ENCODE measurements at regions not wholly inside any gene's neighbourhood (a gene's known extent, or its start where the extent isn't known, plus 50 kb on each side); places are given as distances from the start of the nearest gene placed in this dataset.

GRCh38 chr9:106110483-106110882 lies 416.1 kb downstream of the TMEM38B start:
- H3K9ac ChIP-seq (replicated peaks in 1 of 4; ENCODE audit: extremely low read depth in 1 of 4, low read depth in 3 of 4, low read length in 3 of 4): no peak overlapping the region
- no peak overlapping the region for H4K5ac ChIP-seq (ENCODE audit: insufficient read length, low read depth, low read length)
- no peak overlapping the region; the same call in 1 of the 2 replicates for H2BK15ac ChIP-seq (ENCODE audit: low read length)
- H3K23me2 ChIP-seq (ENCODE audit: low read depth, low read length): no peaks in the 10 kb centered on the region
- H2AFZ ChIP-seq (ENCODE audit: low read length): no peak overlapping the region
- H2BK5ac ChIP-seq (ENCODE audit: low read depth, low read length): no peak overlapping the region
- H3K79me1 ChIP-seq (ENCODE audit: low read depth, low read length): no peaks in the 10 kb centered on the region
- no peak overlapping the region for H3K14ac ChIP-seq (ENCODE audit: insufficient read length)
- H2BK120ac ChIP-seq (replicated peaks; ENCODE audit: low read depth, low read length): no peak overlapping the region
- no peak overlapping the region for H4K91ac ChIP-seq (replicated peaks; ENCODE audit: insufficient read length, low read length)
- ChIA-PET POLR2A (ENCODE audit: partially characterized antibody) (no interaction called here), CTCF (ENCODE audit: partially characterized antibody) (no interaction called here)
- no peaks in the 10 kb centered on the region for H4K20me1 ChIP-seq (replicated peaks in 1 of 2; ENCODE audit: control insufficient read depth in 1 of 2, insufficient read depth in 2 of 2, low read length in 2 of 2)
- no peak overlapping the region for H3K4ac ChIP-seq (replicated peaks; ENCODE audit: insufficient read length, low read depth, low read length)
- H3K36me3 ChIP-seq (ENCODE audit: control insufficient read depth in 2 of 4, insufficient read depth in 4 of 4, low read length in 3 of 4): no peaks in the 10 kb centered on the region
- no peak overlapping the region for H4K8ac ChIP-seq (ENCODE audit: extremely low read depth, insufficient read depth, low read length)
- no peak overlapping the region for H2BK20ac ChIP-seq (ENCODE audit: low read length)
- H3K27me3 ChIP-seq (replicated peaks in 1 of 4; ENCODE audit: control insufficient read depth in 3 of 4, extremely low read depth in 1 of 4, insufficient read depth in 3 of 4, low read length in 3 of 4): no peaks in the 10 kb centered on the region
- no peaks in the 10 kb centered on the region for H3K4me1 ChIP-seq (replicated peaks in 1 of 4; ENCODE audit: control insufficient read depth in 3 of 4, insufficient read depth in 4 of 4, low read length in 3 of 4)
- H3K79me2 ChIP-seq (ENCODE audit: control insufficient read depth in 1 of 2, insufficient read depth in 2 of 2, low read length in 2 of 2): no peaks in the 10 kb centered on the region
- 100% methylated on average over 2 of the region's 2 CpGs; no CpG with 5 or more reads in 1 of the 2 experiments for WGBS, 2 experiments (ENCODE audit: extremely low coverage in 1 of 2, insufficient coverage in 1 of 2, insufficient read length in 1 of 2, insufficient replicate concordance in 2 of 2, low coverage in 1 of 2, low lambda C conversion rate in 2 of 2, missing lambda C conversion rate in 1 of 2)
- no peak overlapping the region for H3K4me3 ChIP-seq (ENCODE audit: extremely low read depth in 1 of 4, insufficient read depth in 2 of 4, low read depth in 3 of 4, low read length in 4 of 4)
- no peak for FAIRE-seq
- no peak overlapping the region for H3K27ac ChIP-seq (ENCODE audit: low read depth, low read length)
- no peak overlapping the region for H3K56ac ChIP-seq (replicated peaks; ENCODE audit: insufficient read length, low read depth, low read length)
- H2BK12ac ChIP-seq (ENCODE audit: low read depth, low read length): no peak overlapping the region
- no peak overlapping the region for H3K18ac ChIP-seq (ENCODE audit: extremely low read depth, low read length)
- no peak overlapping the region for H2AK5ac ChIP-seq (ENCODE audit: low read depth, low read length)
- DNase-seq (ENCODE audit: low read depth in 1 of 2, low spot score in 2 of 2): no peak
- H3K9me3 ChIP-seq (ENCODE audit: insufficient read depth in 2 of 2, low read depth in 1 of 2, low read length in 1 of 2): no peaks in the 10 kb centered on the region
- no peak overlapping the region for H3K23ac ChIP-seq (ENCODE audit: insufficient read length)
- no peak overlapping the region for H3K4me2 ChIP-seq (ENCODE audit: insufficient read depth in 1 of 2, low read depth in 2 of 2, low read length in 2 of 2)
- TF ChIP-seq RXRA (IDR thresholded peaks at IDR 0.05; ENCODE audit: insufficient read depth, low read depth, low read length): no peak
- TF ChIP-seq SAP30 (IDR thresholded peaks at IDR 0.05; ENCODE audit: insufficient read depth, insufficient replicate concordance, low read length): no peak
- no peak for TF ChIP-seq CBX5 (IDR thresholded peaks at IDR 0.05; ENCODE audit: low read depth, low read length)
- TF ChIP-seq MAFK (IDR thresholded peaks at IDR 0.05; ENCODE audit: low read depth, low read length): no peak
- no peak for TF ChIP-seq EGR1 (IDR thresholded peaks at IDR 0.05; ENCODE audit: borderline replicate concordance, low read depth, low read length)
- TF ChIP-seq SRF (IDR thresholded peaks at IDR 0.05; ENCODE audit: low read depth, low read length): no peak
- no peak for TF ChIP-seq KDM5A (IDR thresholded peaks at IDR 0.05; ENCODE audit: low read length)
- TF ChIP-seq GTF2F1 (IDR thresholded peaks at IDR 0.05; ENCODE audit: borderline replicate concordance, low read depth, low read length): no peak
- TF ChIP-seq SP1 (IDR thresholded peaks at IDR 0.05; ENCODE audit: low read depth, low read length): no peak
- TF ChIP-seq ZNF274 (IDR thresholded peaks at IDR 0.05; ENCODE audit: borderline replicate concordance, extremely low read depth, low read length): no peak
- no peak for TF ChIP-seq YY1 (IDR thresholded peaks at IDR 0.05; ENCODE audit: low read depth, low read length)
- no peak for TF ChIP-seq SIX5 (IDR thresholded peaks at IDR 0.05; ENCODE audit: low read depth, low read length)
- no peak for TF ChIP-seq RFX5 (IDR thresholded peaks at IDR 0.05; ENCODE audit: borderline replicate concordance, low read depth, low read length)
- no peak for TF ChIP-seq TCF12 (IDR thresholded peaks at IDR 0.05; ENCODE audit: low read depth, low read length)
- TF ChIP-seq TAF7 (optimal IDR thresholded peaks at IDR 0.05; ENCODE audit: borderline replicate concordance, low read depth, low read length): no peak
- no peak for TF ChIP-seq HDAC6 (IDR thresholded peaks at IDR 0.05; ENCODE audit: low read depth, low read length)
- TF ChIP-seq CTBP2 (IDR thresholded peaks at IDR 0.05; ENCODE audit: borderline replicate concordance, insufficient read depth, insufficient read length, low read length): no peak

Data from H1 (cell line).